ENCODE measurements at regions not wholly inside any gene's neighbourhood (a gene's known extent, or its start where the extent isn't known, plus 50 kb on each side); places are given as distances from the start of the nearest gene placed in this dataset.
"Not testable (repeated sequence)": the region's sequence is repeated elsewhere in the genome, so short reads cannot be mapped to it uniquely, and the experiment has no call there.

GRCh38 chr2:49753344-49753985 is 599.1 kb upstream of the FSHR start:
- H3K9me3 Mint-ChIP-seq = peaks cover 4 to 9% of the 10 kb centered on the region in 2 donors
- no peak for ATAC-seq
- H3K27ac Mint-ChIP-seq = no peak overlapping the region
- DNase-seq (ENCODE audit: low spot score in 2 of 2) = no peak
- no peaks in the 10 kb centered on the region for H3K36me3 Mint-ChIP-seq

GRCh38 chr2:49737606-49738005 is 583.3 kb upstream of the FSHR start:
- ATAC-seq (no peak), DNase-seq (ENCODE audit: low spot score in 2 of 2) (no peak)
- Mint-ChIP-seq H3K27ac (no peak overlapping the region), H3K9me3 (peaks cover 4 to 14% of the 10 kb centered on the region in 2 donors), H3K36me3 (no peaks in the 10 kb centered on the region)

GRCh38 chr2:49732924-49733323 is 578.6 kb upstream of the FSHR start:
- H3K27ac Mint-ChIP-seq; DNase-seq (ENCODE audit: low spot score in 2 of 2); ATAC-seq; H3K36me3 Mint-ChIP-seq: not testable (repeated sequence)
- H3K9me3 Mint-ChIP-seq = peaks cover 14 to 24% of the 10 kb centered on the region in 2 donors

- DNase-seq (ENCODE audit: low spot score in 2 of 2) (no peak), ATAC-seq (no peak)
- Mint-ChIP-seq H3K27ac (no peak overlapping the region), H3K9me3 (peaks cover 0 to 4% of the 10 kb centered on the region in 2 donors), H3K36me3 (no peaks in the 10 kb centered on the region)
Observed at GRCh38 chr2:49719241-49719640, 564.9 kb upstream of the FSHR start.

GRCh38 chr2:49715597-49715996 is 561.3 kb upstream of the FSHR start:
- Mint-ChIP-seq H3K9me3 (peaks cover 0 to 4% of the 10 kb centered on the region in 2 donors), H3K36me3 (no peaks in the 10 kb centered on the region), H3K27ac (no peak overlapping the region)
- DNase-seq (ENCODE audit: low spot score in 2 of 2) (no peak), ATAC-seq (no peak)

GRCh38 chr2:49714454-49714853 is 560.1 kb upstream of the FSHR start:
- DNase-seq (ENCODE audit: low spot score in 2 of 2) (no peak), ATAC-seq (no peak)
- Mint-ChIP-seq H3K27ac (no peak overlapping the region), H3K36me3 (no peaks in the 10 kb centered on the region), H3K9me3 (peaks cover 3 to 7% of the 10 kb centered on the region in 2 donors)

- DNase-seq (ENCODE audit: low spot score in 2 of 2) = no peak
- no peak overlapping the region for H3K27ac Mint-ChIP-seq
- no peak for ATAC-seq
- no peaks in the 10 kb centered on the region for H3K36me3 Mint-ChIP-seq
- H3K9me3 Mint-ChIP-seq = peaks cover 5 to 8% of the 10 kb centered on the region in 2 donors
Observed at GRCh38 chr2:49702740-49703139, 548.4 kb upstream of the FSHR start.

- peaks cover 0 to 7% of the 10 kb centered on the region in 2 donors for H3K9me3 Mint-ChIP-seq
- ATAC-seq (no peak), DNase-seq (ENCODE audit: low spot score in 2 of 2) (no peak)
- no peak overlapping the region for H3K27ac Mint-ChIP-seq
- no peaks in the 10 kb centered on the region for H3K36me3 Mint-ChIP-seq
Observed at GRCh38 chr2:49693961-49694360, 539.6 kb upstream of the FSHR start.

- H3K27ac Mint-ChIP-seq, H3K36me3 Mint-ChIP-seq: not testable (repeated sequence)
Observed at GRCh38 chr2:49692022-49692421, 537.7 kb upstream of the FSHR start.

GRCh38 chr2:49687918-49688317 is 533.6 kb upstream of the FSHR start:
- H3K9me3 Mint-ChIP-seq = peaks cover 0 to 10% of the 10 kb centered on the region in 2 donors
- H3K27ac Mint-ChIP-seq = no peak overlapping the region
- no peak for ATAC-seq
- no peaks in the 10 kb centered on the region for H3K36me3 Mint-ChIP-seq
- no peak for DNase-seq (ENCODE audit: low spot score in 2 of 2)

More at GRCh38 chr2:49692022-49692421, 537.7 kb upstream of the FSHR start:
- ATAC-seq; H3K9me3 Mint-ChIP-seq; DNase-seq (ENCODE audit: low spot score in 2 of 2): not testable (repeated sequence)

- DNase-seq (ENCODE audit: low spot score in 2 of 2) (no peak), ATAC-seq (no peak)
- Mint-ChIP-seq H3K36me3 (no peaks in the 10 kb centered on the region), H3K27ac (no peak overlapping the region), H3K9me3 (peaks cover 0 to 5% of the 10 kb centered on the region in 2 donors)
Observed at GRCh38 chr2:49686897-49687442, 532.7 kb upstream of the FSHR start.

GRCh38 chr2:49686291-49686690 is 532.0 kb upstream of the FSHR start:
- H3K36me3 Mint-ChIP-seq = no peaks in the 10 kb centered on the region
- no peak overlapping the region for H3K27ac Mint-ChIP-seq
- H3K9me3 Mint-ChIP-seq = peaks cover 0 to 5% of the 10 kb centered on the region in 2 donors
- ATAC-seq (no peak), DNase-seq (ENCODE audit: low spot score in 2 of 2) (no peak)

- no peak for DNase-seq (ENCODE audit: low spot score in 2 of 2)
- Mint-ChIP-seq H3K27ac (no peak overlapping the region), H3K9me3 (peaks cover 0 to 11% of the 10 kb centered on the region in 2 donors), H3K36me3 (no peaks in the 10 kb centered on the region)
- no peak for ATAC-seq
Observed at GRCh38 chr2:49677227-49677626, 522.9 kb upstream of the FSHR start.

- Mint-ChIP-seq H3K36me3 (no peaks in the 10 kb centered on the region), H3K9me3 (peaks cover 8 to 17% of the 10 kb centered on the region in 2 donors), H3K27ac (no peak overlapping the region)
- DNase-seq (ENCODE audit: low spot score in 2 of 2) (no peak), ATAC-seq (no peak)
Observed at GRCh38 chr2:49664827-49665226, 510.5 kb upstream of the FSHR start.

GRCh38 chr2:49661809-49662208 is 507.5 kb upstream of the FSHR start:
- Mint-ChIP-seq H3K27ac (no peak overlapping the region), H3K36me3 (no peaks in the 10 kb centered on the region), H3K9me3 (peaks cover 9 to 16% of the 10 kb centered on the region in 2 donors)
- DNase-seq (ENCODE audit: low spot score in 2 of 2) (no peak), ATAC-seq (no peak)

- H3K27ac Mint-ChIP-seq = no peak overlapping the region
Observed at GRCh38 chr2:49656853-49657252, 502.5 kb upstream of the FSHR start.

GRCh38 chr2:49643149-49643548 is 488.8 kb upstream of the FSHR start:
- DNase-seq (ENCODE audit: low spot score in 2 of 2) = no peak
- Mint-ChIP-seq H3K36me3 (no peaks in the 10 kb centered on the region), H3K9me3 (peaks cover 10 to 16% of the 10 kb centered on the region in 2 donors), H3K27ac (no peak overlapping the region)
- no peak for ATAC-seq

More at GRCh38 chr2:49656853-49657252, 502.5 kb upstream of the FSHR start:
- no peak for ATAC-seq
- Mint-ChIP-seq H3K9me3 (peaks cover 9 to 14% of the 10 kb centered on the region in 2 donors), H3K36me3 (no peaks in the 10 kb centered on the region)
- no peak for DNase-seq (ENCODE audit: low spot score in 2 of 2)

GRCh38 chr2:49640630-49641029 is 486.3 kb upstream of the FSHR start:
- Mint-ChIP-seq H3K9me3 (peaks cover 10 to 17% of the 10 kb centered on the region in 2 donors), H3K27ac (no peak overlapping the region), H3K36me3 (no peaks in the 10 kb centered on the region)
- DNase-seq (ENCODE audit: low spot score in 2 of 2) (no peak), ATAC-seq (no peak)
